Duodenal mucosa (tissue), 2 donors: ENCODE measurements at regions not wholly inside any gene's neighbourhood (a gene's known extent, or its start where the extent isn't known, plus 50 kb on each side); places are given as distances from the start of the nearest gene placed in this dataset.

Experiments
- H3K27ac ChIP-seq: one replicate; pipeline ENCODE4 v1.7.0; 2013; ENCODE audit warnings: low read depth, low read length
- H3K27me3 ChIP-seq, 2 donors: one replicate each; pipeline ENCODE4 v1.7.0; 2013; ENCODE audit warnings: low read length in 2 of 2, control low read depth in 1 of 2; ENCODE audit not compliant: insufficient read depth in 2 of 2, control insufficient read depth in 1 of 2
- H3K36me3 ChIP-seq, 2 donors: one replicate each; pipeline ENCODE4 v1.7.0; 2013; ENCODE audit warnings: low read length in 2 of 2, control low read depth in 1 of 2; ENCODE audit not compliant: insufficient read depth in 2 of 2, control insufficient read depth in 1 of 2
- H3K4me1 ChIP-seq, 2 donors: one replicate each; pipeline ENCODE4 v1.7.0; 2013; ENCODE audit warnings: low read length in 2 of 2, control low read depth in 1 of 2; ENCODE audit not compliant: insufficient read depth in 2 of 2, control insufficient read depth in 1 of 2
- H3K4me3 ChIP-seq, 2 donors: one replicate each; pipeline ENCODE4 v1.7.0; 2013; ENCODE audit warnings: low read length in 2 of 2, low read depth in 1 of 2
- H3K9ac ChIP-seq, 2 donors: one replicate each; pipeline ENCODE4 v1.7.0; 2013; ENCODE audit warnings: low read length in 2 of 2, low read depth in 1 of 2
- H3K9me3 ChIP-seq, 2 donors: one replicate each; pipeline ENCODE4 v1.7.0; 2013; ENCODE audit warnings: low read length in 2 of 2, control low read depth in 1 of 2; ENCODE audit not compliant: control insufficient read depth in 1 of 2

- Histone ChIP-seq H3K4me3 (no peak overlapping the region), H3K27ac (no peak overlapping the region), H3K9ac (no peak overlapping the region), H3K9me3 (peaks cover 5 to 6% of the 10 kb centered on the region in 2 donors), H3K4me1 (peaks cover 6 to 21% of the 10 kb centered on the region in 2 donors), H3K36me3 (no peaks in the 10 kb centered on the region), H3K27me3 (no peaks in the 10 kb centered on the region)
Observed at GRCh38 chr2:172345956-172346555, 81.3 kb upstream of the ITGA6 start.

- H3K9me3 ChIP-seq: peaks cover 5 to 6% of the 10 kb centered on the region in 2 donors
- no peak overlapping the region for H3K27ac ChIP-seq
- no peak overlapping the region for H3K4me3 ChIP-seq
- peaks cover 0 to 15% of the 10 kb centered on the region in 2 donors for H3K4me1 ChIP-seq
- H3K27me3 ChIP-seq: no peaks in the 10 kb centered on the region
- H3K36me3 ChIP-seq: no peaks in the 10 kb centered on the region
- no peak overlapping the region for H3K9ac ChIP-seq
Observed at GRCh38 chr2:172348555-172349288, 78.7 kb upstream of the ITGA6 start.

GRCh38 chr2:172350839-172351479, 76.4 kb upstream of the ITGA6 start:
- Histone ChIP-seq H3K9me3 (no peaks in the 10 kb centered on the region), H3K4me3 (no peak overlapping the region), H3K27ac (no peak overlapping the region), H3K4me1 (peaks cover 0 to 13% of the 10 kb centered on the region in 2 donors), H3K9ac (no peak overlapping the region), H3K36me3 (no peaks in the 10 kb centered on the region), H3K27me3 (no peaks in the 10 kb centered on the region)

- no peak overlapping the region for H3K9ac ChIP-seq
- no peaks in the 10 kb centered on the region for H3K9me3 ChIP-seq
- H3K27ac ChIP-seq: no peak overlapping the region
- H3K4me3 ChIP-seq: no peak overlapping the region
- no peaks in the 10 kb centered on the region for H3K27me3 ChIP-seq
- H3K36me3 ChIP-seq: no peaks in the 10 kb centered on the region
- peaks cover 0 to 8% of the 10 kb centered on the region in 2 donors for H3K4me1 ChIP-seq
Observed at GRCh38 chr2:172351586-172351985, 75.8 kb upstream of the ITGA6 start.

GRCh38 chr2:172354347-172354746, 73.0 kb upstream of the ITGA6 start:
- no peak overlapping the region for H3K9ac ChIP-seq
- H3K4me1 ChIP-seq: peaks cover 6 to 15% of the 10 kb centered on the region in 2 donors
- H3K4me3 ChIP-seq: no peak overlapping the region
- H3K27ac ChIP-seq: no peak overlapping the region
- H3K36me3 ChIP-seq: no peaks in the 10 kb centered on the region
- H3K27me3 ChIP-seq: no peaks in the 10 kb centered on the region
- no peaks in the 10 kb centered on the region for H3K9me3 ChIP-seq

GRCh38 chr2:172357442-172357841, 69.9 kb upstream of the ITGA6 start:
- H3K4me1 ChIP-seq: peaks cover 10 to 15% of the 10 kb centered on the region in 2 donors
- no peak overlapping the region for H3K27ac ChIP-seq
- H3K9me3 ChIP-seq: no peaks in the 10 kb centered on the region
- H3K4me3 ChIP-seq: no peak overlapping the region
- H3K27me3 ChIP-seq: no peaks in the 10 kb centered on the region
- no peaks in the 10 kb centered on the region for H3K36me3 ChIP-seq
- H3K9ac ChIP-seq: no peak overlapping the region

- Histone ChIP-seq H3K27ac (no peak overlapping the region), H3K4me3 (no peak overlapping the region), H3K27me3 (no peaks in the 10 kb centered on the region), H3K9ac (no peak overlapping the region), H3K36me3 (no peaks in the 10 kb centered on the region), H3K4me1 (peaks cover 10 to 15% of the 10 kb centered on the region in 2 donors), H3K9me3 (no peaks in the 10 kb centered on the region)
Observed at GRCh38 chr2:172358691-172359556, 68.5 kb upstream of the ITGA6 start.

- Histone ChIP-seq H3K9ac (no peak overlapping the region), H3K27ac (no peak overlapping the region), H3K9me3 (no peaks in the 10 kb centered on the region), H3K27me3 (no peaks in the 10 kb centered on the region), H3K36me3 (no peaks in the 10 kb centered on the region), H3K4me1 (peaks cover 10 to 15% of the 10 kb centered on the region in 2 donors), H3K4me3 (no peak overlapping the region)
Observed at GRCh38 chr2:172361360-172361759, 66.0 kb upstream of the ITGA6 start.

- Histone ChIP-seq H3K9ac (no peak overlapping the region), H3K9me3 (no peaks in the 10 kb centered on the region), H3K27me3 (no peaks in the 10 kb centered on the region), H3K27ac (no peak overlapping the region), H3K4me3 (no peak overlapping the region), H3K4me1 (peaks cover 10 to 15% of the 10 kb centered on the region in 2 donors), H3K36me3 (no peaks in the 10 kb centered on the region)
Observed at GRCh38 chr2:172361840-172362239, 65.5 kb upstream of the ITGA6 start.
